Esophagus squamous epithelium (tissue), 5 donors: ENCODE measurements at regions not wholly inside any gene's neighbourhood (a gene's known extent, or its start where the extent isn't known, plus 50 kb on each side); places are given as distances from the start of the nearest gene placed in this dataset.

Experiments used
- DNase-seq: peaks from one replicate; lab custom pipeline; 2025; lab: John Stamatoyannopoulos, UW
- H3K27ac ChIP-seq, 4 donors: fragments of 200-600 bp; sonication (generic); one replicate each; pipeline ENCODE4 v1.5.1; 2016 to 2019; ENCODE audit warnings: mild to moderate bottlenecking in 1 of 4
- H3K27me3 ChIP-seq, 4 donors: fragments of 200-600 bp; sonication (generic); 1 replicate in 3 of 4; 2 replicates in 1 of 4; pipeline versions ENCODE4 v1.5.1 to v1.6.0; 2017 to 2021; ENCODE audit warnings: antibody characterized with exemption in 1 of 4
- H3K36me3 ChIP-seq, 3 donors: fragments of 200-600 bp; sonication (generic); one replicate each; pipeline ENCODE4 v1.5.1; 2016 to 2019
- H3K4me1 ChIP-seq, 3 donors: fragments of 200-600 bp; sonication (generic); one replicate each; pipeline ENCODE4 v1.5.1; 2017 to 2019
- H3K4me3 ChIP-seq, 4 donors: fragments of 200-600 bp; sonication (generic); 1 replicate in 3 of 4; 2 replicates in 1 of 4; pipeline ENCODE4 v1.5.1; 2016 to 2019; ENCODE audit warnings: mild to moderate bottlenecking in 2 of 4, moderate library complexity in 1 of 4
- H3K9me3 ChIP-seq, 3 donors: fragments of 200-600 bp; sonication (generic); one replicate each; pipeline ENCODE4 v1.5.1; 2016 to 2019
- POLR2A ChIP-seq, 4 donors: fragments of 450-650 bp; IDR thresholded peaks; one replicate each; pipeline ENCODE4 v1.6.1; 2017; ENCODE audit warnings: antibody characterized with exemption in 4 of 4, mild to moderate bottlenecking in 4 of 4, moderate library complexity in 3 of 4
- WGBS, 2 donors: methylation state at CpG; one replicate each; pipeline ENCODE4 v1.1.5; 2018; 5-methylcytosine and 5-hydroxymethylcytosine counted together
- intact Hi-C: fragments of 100-400 bp; cut with DNase I; formaldehyde crosslinking; loops from one replicate; pipeline ENCODE4 v1.15.0; 2022
- TF ChIP-seq, protein P1 (sequence below), 6 experiments: fragments of 450-650 bp in 4 of 6; fragments of 200-600 bp in 2 of 6; sonication (generic) in 2 of 6; IDR thresholded peaks; one replicate each; pipeline ENCODE4 v1.5.1; 2016 to 2019; ENCODE audit warnings: antibody characterized with exemption in 6 of 6, mild to moderate bottlenecking in 4 of 6, moderate library complexity in 4 of 6
- donor health status: DM: yes; HTN: yes; CAD: no.

DNA sequence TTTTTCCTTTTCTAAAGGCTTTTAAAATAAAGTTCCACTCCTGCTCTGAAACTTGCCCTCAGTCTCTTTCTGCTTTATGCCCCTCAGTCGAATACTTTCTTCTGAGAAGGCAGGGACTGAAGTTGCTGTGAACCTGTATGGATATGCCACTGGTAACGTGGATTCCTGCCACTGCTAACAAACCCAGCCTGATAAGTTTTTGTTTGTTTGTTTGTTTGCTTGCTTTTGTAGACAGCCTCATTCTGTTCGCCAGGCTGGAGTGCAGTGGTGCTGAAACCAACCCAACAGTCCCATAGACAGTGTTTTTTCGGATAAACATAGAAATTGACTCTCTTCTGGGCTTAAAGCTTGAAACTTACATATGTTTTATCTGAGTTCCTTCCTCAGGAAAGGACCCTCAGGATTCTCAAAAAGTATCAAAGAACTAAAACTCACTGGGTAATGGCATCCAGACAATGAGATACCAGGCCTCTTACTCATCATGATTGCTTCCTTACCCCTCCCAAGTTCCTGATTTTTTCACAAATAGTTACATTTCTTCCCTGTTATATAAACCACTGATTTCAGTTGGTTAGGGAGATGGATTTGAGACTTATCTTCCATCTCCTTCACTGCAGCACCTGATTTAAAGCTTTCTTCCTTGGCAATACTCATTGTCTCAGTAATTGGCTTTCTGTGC lies 273.6 kb downstream of the SDHAF3 start:
- no peak overlapping the region for H3K27ac ChIP-seq
- intact Hi-C loops: no loop called here
- TF ChIP-seq, protein P1, sequence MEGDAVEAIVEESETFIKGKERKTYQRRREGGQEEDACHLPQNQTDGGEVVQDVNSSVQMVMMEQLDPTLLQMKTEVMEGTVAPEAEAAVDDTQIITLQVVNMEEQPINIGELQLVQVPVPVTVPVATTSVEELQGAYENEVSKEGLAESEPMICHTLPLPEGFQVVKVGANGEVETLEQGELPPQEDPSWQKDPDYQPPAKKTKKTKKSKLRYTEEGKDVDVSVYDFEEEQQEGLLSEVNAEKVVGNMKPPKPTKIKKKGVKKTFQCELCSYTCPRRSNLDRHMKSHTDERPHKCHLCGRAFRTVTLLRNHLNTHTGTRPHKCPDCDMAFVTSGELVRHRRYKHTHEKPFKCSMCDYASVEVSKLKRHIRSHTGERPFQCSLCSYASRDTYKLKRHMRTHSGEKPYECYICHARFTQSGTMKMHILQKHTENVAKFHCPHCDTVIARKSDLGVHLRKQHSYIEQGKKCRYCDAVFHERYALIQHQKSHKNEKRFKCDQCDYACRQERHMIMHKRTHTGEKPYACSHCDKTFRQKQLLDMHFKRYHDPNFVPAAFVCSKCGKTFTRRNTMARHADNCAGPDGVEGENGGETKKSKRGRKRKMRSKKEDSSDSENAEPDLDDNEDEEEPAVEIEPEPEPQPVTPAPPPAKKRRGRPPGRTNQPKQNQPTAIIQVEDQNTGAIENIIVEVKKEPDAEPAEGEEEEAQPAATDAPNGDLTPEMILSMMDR (IDR thresholded peaks at IDR 0.05): no peak
- no peak for TF ChIP-seq POLR2A (IDR thresholded peaks at IDR 0.05)
- no peak overlapping the region for H3K4me3 ChIP-seq
- no peak for DNase-seq
- no peaks in the 10 kb centered on the region for H3K36me3 ChIP-seq
- H3K9me3 ChIP-seq: no peaks in the 10 kb centered on the region
- no peaks in the 10 kb centered on the region for H3K27me3 ChIP-seq
- no peaks in the 10 kb centered on the region for H3K4me1 ChIP-seq
- WGBS, 2 donors: 46 to 50% methylated on average over 4 of the region's 4 CpGs

DNA sequence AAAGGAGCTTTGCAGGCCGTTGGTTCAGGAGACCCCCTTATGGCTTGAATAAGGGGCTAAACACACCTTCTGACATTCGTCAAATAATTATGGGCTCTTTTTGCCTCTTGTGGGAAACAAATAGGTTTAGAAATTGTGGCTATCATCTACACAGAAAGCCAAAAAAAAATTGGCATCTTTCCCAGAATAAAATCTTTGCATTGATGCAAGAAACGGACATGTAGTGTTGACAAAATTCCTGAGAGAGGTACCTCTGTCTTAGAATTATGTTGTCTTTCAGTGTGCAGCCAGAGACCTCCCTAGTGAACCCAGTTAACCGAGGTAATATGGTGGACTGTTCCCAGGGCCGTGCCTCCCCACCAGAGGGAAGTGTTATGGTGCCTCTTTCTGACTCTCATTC lies 283.9 kb downstream of the SDHAF3 start:
- no peak for DNase-seq
- Histone ChIP-seq H3K4me3 (no peak overlapping the region), H3K27ac (no peak overlapping the region), H3K27me3 (no peaks in the 10 kb centered on the region), H3K36me3 (no peaks in the 10 kb centered on the region), H3K4me1 (no peaks in the 10 kb centered on the region), H3K9me3 (no peaks in the 10 kb centered on the region)
- WGBS, 2 donors: 31 to 40% methylated on average over 4 to 5 of the region's 5 CpGs
- TF ChIP-seq, protein P1 (IDR thresholded peaks at IDR 0.05): no peak
- no peak for TF ChIP-seq POLR2A (IDR thresholded peaks at IDR 0.05)
- intact Hi-C loops: no loop called here

DNA sequence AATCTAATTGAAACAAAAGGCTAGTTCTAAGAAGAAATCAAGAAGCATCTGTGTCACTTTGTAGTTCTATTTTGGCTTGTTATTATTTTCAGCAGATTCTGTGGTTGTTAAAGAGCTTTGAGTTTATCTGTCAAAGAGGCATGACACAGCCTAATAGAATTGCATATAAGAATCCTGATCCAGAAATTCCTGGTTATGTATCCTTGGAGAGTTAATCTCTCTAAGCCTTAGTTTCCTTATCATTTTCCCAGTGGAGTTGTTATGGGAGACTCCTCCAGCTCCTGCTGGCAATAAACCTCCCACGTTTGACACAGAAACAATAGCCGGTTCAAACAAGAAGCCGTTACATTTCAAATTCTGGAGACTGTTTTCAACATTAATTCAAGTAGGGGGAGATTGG lies 288.3 kb downstream of the SDHAF3 start:
- H3K27ac ChIP-seq: no peak overlapping the region
- TF ChIP-seq, protein P1 (IDR thresholded peaks at IDR 0.05): no peak
- no peak for TF ChIP-seq POLR2A (IDR thresholded peaks at IDR 0.05)
- WGBS, 2 donors: 36 to 57% methylated on average over 3 of the region's 3 CpGs
- intact Hi-C loops: no loop called here
- no peak overlapping the region for H3K4me3 ChIP-seq
- DNase-seq: no peak
- H3K9me3 ChIP-seq: no peaks in the 10 kb centered on the region
- H3K27me3 ChIP-seq: no peaks in the 10 kb centered on the region
- H3K36me3 ChIP-seq: no peaks in the 10 kb centered on the region
- no peaks in the 10 kb centered on the region for H3K4me1 ChIP-seq

DNA sequence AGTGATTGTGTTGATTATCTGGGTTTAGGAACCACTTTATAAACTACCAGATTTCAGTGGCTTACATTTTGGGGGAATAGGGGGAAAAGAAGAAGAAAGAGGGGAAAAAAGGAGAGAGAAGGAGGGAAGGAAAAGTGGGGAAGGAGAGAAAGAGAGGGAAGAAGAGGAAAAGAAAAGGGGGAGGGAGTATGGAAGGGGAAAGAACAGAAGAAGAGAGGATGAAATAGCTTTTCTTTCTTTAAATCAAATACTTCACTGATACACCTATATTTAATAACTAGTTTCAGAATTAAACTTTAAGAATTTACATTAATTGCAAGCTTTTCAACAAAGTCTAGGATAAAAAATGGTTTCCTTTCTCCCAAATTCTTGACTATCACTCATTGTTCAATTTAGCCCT lies 289.6 kb downstream of the SDHAF3 start:
- TF ChIP-seq, protein P1 (IDR thresholded peaks at IDR 0.05): no peak
- H3K27me3 ChIP-seq: no peaks in the 10 kb centered on the region
- DNase-seq: no peak
- H3K36me3 ChIP-seq: no peaks in the 10 kb centered on the region
- intact Hi-C loops: no loop called here
- H3K9me3 ChIP-seq: no peaks in the 10 kb centered on the region
- H3K4me1 ChIP-seq: no peaks in the 10 kb centered on the region
- no peak overlapping the region for H3K4me3 ChIP-seq
- H3K27ac ChIP-seq: no peak overlapping the region

DNA sequence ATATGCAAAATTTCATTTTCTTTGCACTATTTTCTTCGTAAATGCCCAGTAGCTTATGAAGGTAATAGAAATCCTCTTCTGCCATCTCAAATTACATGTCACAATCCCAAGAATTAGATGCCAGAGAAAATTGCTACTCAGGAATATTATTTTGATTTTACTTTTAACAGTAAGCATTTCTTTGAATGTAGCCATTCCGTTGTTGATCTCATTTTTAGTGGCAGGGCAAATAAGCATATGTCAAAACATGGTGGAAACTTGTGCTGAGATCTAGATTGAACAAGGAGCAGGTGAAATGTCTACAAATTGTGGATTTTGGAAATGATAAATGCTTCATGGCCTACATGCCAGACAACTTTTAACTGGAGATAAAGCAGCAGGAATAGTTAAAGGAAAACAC lies 291.8 kb downstream of the SDHAF3 start:
- TF ChIP-seq POLR2A (IDR thresholded peaks at IDR 0.05): no peak
- TF ChIP-seq, protein P1 (IDR thresholded peaks at IDR 0.05): no peak
- WGBS, 2 donors: 65 to 85% methylated on average over 2 of the region's 2 CpGs
- no peak for DNase-seq
- Histone ChIP-seq H3K36me3 (no peaks in the 10 kb centered on the region), H3K27ac (no peak overlapping the region), H3K4me1 (no peaks in the 10 kb centered on the region), H3K9me3 (no peaks in the 10 kb centered on the region), H3K27me3 (no peaks in the 10 kb centered on the region), H3K4me3 (no peak overlapping the region)
- intact Hi-C loops: no loop called here
